GM23248 (cell line): ENCODE measurements at regions not wholly inside any gene's neighbourhood (a gene's known extent, or its start where the extent isn't known, plus 50 kb on each side); places are given as distances from the start of the nearest gene placed in this dataset.

Experiments
- EZH2 ChIP-seq: fragments of 200-600 bp; sonication (generic); IDR thresholded peaks from 2 replicates; pipeline ENCODE4 v1.6.1; 2018; ENCODE audit warnings: antibody characterized with exemption, mild to moderate bottlenecking; ENCODE audit not compliant: insufficient read depth, poor library complexity, severe bottlenecking
- EZH2phosphoT487 ChIP-seq: fragments of 200-600 bp; sonication (generic); IDR thresholded peaks from 2 replicates; pipeline ENCODE4 v1.6.1; 2018; ENCODE audit warnings: antibody characterized with exemption, moderate library complexity, mild to moderate bottlenecking, low read depth; ENCODE audit not compliant: insufficient read depth

GRCh38 chr6:142592876-142593275 lies 291.1 kb downstream of the ADGRG6 start:
- TF ChIP-seq EZH2 = no peak
- TF ChIP-seq EZH2phosphoT487 = no peak
